Upper lobe of right lung (tissue), 1 donor: ENCODE measurements at regions not wholly inside any gene's neighbourhood (a gene's known extent, or its start where the extent isn't known, plus 50 kb on each side); places are given as distances from the start of the nearest gene placed in this dataset.

Experiments
- ATAC-seq: fragments of 200-7000 bp; cut with Tn5 transposase; one replicate; pipeline ENCODE4 v1.9.1; 2020; ENCODE audit warnings: mild to moderate bottlenecking, moderate library complexity
- DNase-seq: peaks from one replicate; pipeline ENCODE4 v3.0.0-alpha.2; 2020
- H3K27ac ChIP-seq: fragments of 200-600 bp; one replicate; pipeline ENCODE4 v1.8.0; 2022
- H3K27me3 ChIP-seq: fragments of 200-600 bp; one replicate; pipeline ENCODE4 v1.8.0; 2022; ENCODE audit warnings: mild to moderate bottlenecking
- H3K36me3 ChIP-seq: fragments of 200-600 bp; one replicate; pipeline ENCODE4 v1.8.0; 2022
- H3K4me1 ChIP-seq: fragments of 200-600 bp; one replicate; pipeline ENCODE4 v1.8.0; 2022
- H3K4me3 ChIP-seq: fragments of 200-600 bp; one replicate; pipeline ENCODE4 v1.8.0; 2022; ENCODE audit warnings: mild to moderate bottlenecking
- H3K9me3 ChIP-seq: fragments of 200-600 bp; one replicate; pipeline ENCODE4 v1.8.0; 2022
- CTCF ChIP-seq: fragments of 200-600 bp; IDR thresholded peaks from one replicate; pipeline ENCODE4 v1.8.0; 2022; ENCODE audit warnings: antibody characterized with exemption
- intact Hi-C: fragments of 100-400 bp; cut with DNase I; formaldehyde crosslinking; loops from one replicate; pipeline ENCODE4 v1.11.0; 2022
- donor health status: DM: no; HTN: yes; CAD: no; lungs with severe emphysema.

- DNase-seq (no peak), ATAC-seq (no peak)
- no peak for TF ChIP-seq CTCF
- no peak overlapping the region for H3K27ac ChIP-seq
- intact Hi-C loops: no loop called here
- no peaks in the 10 kb centered on the region for H3K27me3 ChIP-seq
- H3K4me3 ChIP-seq: no peak overlapping the region
- no peaks in the 10 kb centered on the region for H3K4me1 ChIP-seq
- H3K9me3 ChIP-seq: no peaks in the 10 kb centered on the region
- no peaks in the 10 kb centered on the region for H3K36me3 ChIP-seq
These were observed 1733.6 kb upstream of the CELF4 start for GRCh38 chr18:39299152-39299551.

- intact Hi-C loops: no loop called here
- no peaks in the 10 kb centered on the region for H3K4me1 ChIP-seq
- H3K27ac ChIP-seq: no peak overlapping the region
- ATAC-seq (no peak), DNase-seq (no peak)
- no peaks in the 10 kb centered on the region for H3K27me3 ChIP-seq
- TF ChIP-seq CTCF: no peak
- H3K36me3 ChIP-seq: no peaks in the 10 kb centered on the region
- no peak overlapping the region for H3K4me3 ChIP-seq
- H3K9me3 ChIP-seq: no peaks in the 10 kb centered on the region
These were observed 1731.6 kb upstream of the CELF4 start for GRCh38 chr18:39297225-39297624.

- intact Hi-C loops: no loop called here
- TF ChIP-seq CTCF: no peak
- Histone ChIP-seq H3K27ac (no peak overlapping the region), H3K4me1 (no peaks in the 10 kb centered on the region), H3K9me3 (no peaks in the 10 kb centered on the region), H3K36me3 (no peaks in the 10 kb centered on the region), H3K27me3 (no peaks in the 10 kb centered on the region), H3K4me3 (no peak overlapping the region)
- no peak for DNase-seq
- ATAC-seq: no peak
These were observed 1730.8 kb upstream of the CELF4 start for GRCh38 chr18:39296293-39296888.

GRCh38 chr18:39276764-39277163 lies 1711.2 kb upstream of the CELF4 start:
- no peak for TF ChIP-seq CTCF
- H3K36me3 ChIP-seq: no peaks in the 10 kb centered on the region
- no peaks in the 10 kb centered on the region for H3K27me3 ChIP-seq
- DNase-seq (no peak), ATAC-seq (no peak)
- H3K4me1 ChIP-seq: no peaks in the 10 kb centered on the region
- H3K27ac ChIP-seq: no peak overlapping the region
- no peaks in the 10 kb centered on the region for H3K9me3 ChIP-seq
- H3K4me3 ChIP-seq: no peak overlapping the region
- intact Hi-C loops: no loop called here

- Histone ChIP-seq H3K9me3 (no peaks in the 10 kb centered on the region), H3K4me3 (no peak overlapping the region), H3K27ac (no peak overlapping the region), H3K27me3 (no peaks in the 10 kb centered on the region), H3K4me1 (no peaks in the 10 kb centered on the region), H3K36me3 (no peaks in the 10 kb centered on the region)
- intact Hi-C loops: no loop called here
- DNase-seq (no peak), ATAC-seq (no peak)
- TF ChIP-seq CTCF: no peak
These were observed 1708.9 kb upstream of the CELF4 start for GRCh38 chr18:39274535-39274934.

- no peaks in the 10 kb centered on the region for H3K9me3 ChIP-seq
- H3K27me3 ChIP-seq: no peaks in the 10 kb centered on the region
- H3K27ac ChIP-seq: no peak overlapping the region
- H3K4me1 ChIP-seq: no peaks in the 10 kb centered on the region
- TF ChIP-seq CTCF: no peak
- no peak overlapping the region for H3K4me3 ChIP-seq
- ATAC-seq: no peak
- intact Hi-C loops: no loop called here
- no peaks in the 10 kb centered on the region for H3K36me3 ChIP-seq
- no peak for DNase-seq
These were observed 1706.6 kb upstream of the CELF4 start for GRCh38 chr18:39272230-39272629.
